ENCODE measurements at regions not wholly inside any gene's neighbourhood (a gene's known extent, or its start where the extent isn't known, plus 50 kb on each side); places are given as distances from the start of the nearest gene placed in this dataset.
"Not testable (repeated sequence)": the region's sequence is repeated elsewhere in the genome, so short reads cannot be mapped to it uniquely, and the experiment has no call there.

GRCh38 chr3:130832401-130832746, 61.5 kb upstream of the ATP2C1 start:
- not testable (repeated sequence) for H3K9me3 ChIP-seq, H3K4me3 ChIP-seq, DNase-seq, H3K36me3 ChIP-seq, H3K27me3 ChIP-seq

- DNase-seq = peak; percentile 49
- no peak overlapping the region for H3K4me3 ChIP-seq
- no peaks in the 10 kb centered on the region for H3K9me3 ChIP-seq
These were observed 59.4 kb upstream of the ATP2C1 start for GRCh38 chr3:130834476-130834875.

GRCh38 chr3:130835483-130835882, 58.4 kb upstream of the ATP2C1 start:
- peak; percentile 71 for DNase-seq
- H3K27me3 ChIP-seq = peaks cover 5% of the 10 kb centered on the region
- no peak overlapping the region for H3K4me3 ChIP-seq
- H3K36me3 ChIP-seq = no peaks in the 10 kb centered on the region
- no peaks in the 10 kb centered on the region for H3K9me3 ChIP-seq

More at GRCh38 chr3:130834476-130834875, 59.4 kb upstream of the ATP2C1 start:
- H3K36me3 ChIP-seq = no peaks in the 10 kb centered on the region
- H3K27me3 ChIP-seq = peaks cover 5% of the 10 kb centered on the region

- Histone ChIP-seq H3K27me3 (no peaks in the 10 kb centered on the region), H3K9me3 (no peaks in the 10 kb centered on the region), H3K4me3 (no peak overlapping the region), H3K36me3 (no peaks in the 10 kb centered on the region)
- DNase-seq = no peak
These were observed 54.8 kb upstream of the ATP2C1 start for GRCh38 chr3:130838898-130839600.

GRCh38 chr3:130839813-130840212, 54.1 kb upstream of the ATP2C1 start:
- no peak for DNase-seq
- Histone ChIP-seq H3K9me3 (no peaks in the 10 kb centered on the region), H3K36me3 (no peaks in the 10 kb centered on the region), H3K4me3 (no peak overlapping the region), H3K27me3 (no peaks in the 10 kb centered on the region)

GRCh38 chr3:130841357-130841756, 52.5 kb upstream of the ATP2C1 start:
- DNase-seq = no peak

GRCh38 chr3:130843441-130843840, 50.4 kb upstream of the ATP2C1 start:
- Histone ChIP-seq H3K9me3 (no peaks in the 10 kb centered on the region), H3K36me3 (no peaks in the 10 kb centered on the region), H3K4me3 (no peak overlapping the region), H3K27me3 (peaks cover 4% of the 10 kb centered on the region; the same call in 1 of the 2 replicates)
- no peak for DNase-seq

More at GRCh38 chr3:130841357-130841756, 52.5 kb upstream of the ATP2C1 start:
- no peaks in the 10 kb centered on the region for H3K36me3 ChIP-seq
- H3K4me3 ChIP-seq = no peak overlapping the region
- no peaks in the 10 kb centered on the region; the same call in 1 of the 2 replicates for H3K27me3 ChIP-seq
- H3K9me3 ChIP-seq = no peaks in the 10 kb centered on the region
